Hepatocyte (in vitro differentiated cells): ENCODE measurements at regions not wholly inside any gene's neighbourhood (a gene's known extent, or its start where the extent isn't known, plus 50 kb on each side); places are given as distances from the start of the nearest gene placed in this dataset.
"Not testable (repeated sequence)": the region's sequence is repeated elsewhere in the genome, so short reads cannot be mapped to it uniquely, and the experiment has no call there.

Experiments used
- DNase-seq: peaks from one replicate; pipeline ENCODE4 v3.0.0-alpha.2; 2016; ENCODE audit warnings: low spot score
- H2AFZ ChIP-seq: fragments of 200-600 bp; sonication (generic); 2 replicates; pipeline ENCODE4 v1.6.0; 2016; ENCODE audit warnings: antibody characterized with exemption, mild to moderate bottlenecking
- H3K27ac ChIP-seq: fragments of 200-600 bp; sonication (generic); 2 replicates; pipeline ENCODE4 v1.5.1; 2016; ENCODE audit warnings: mild to moderate bottlenecking
- H3K27me3 ChIP-seq: fragments of 200-600 bp; sonication (generic); 2 replicates; pipeline ENCODE4 v1.6.1; 2016
- H3K36me3 ChIP-seq: fragments of 200-600 bp; sonication (generic); replicated peaks from 2 replicates; pipeline ENCODE4 v1.5.1; 2016; ENCODE audit warnings: low read depth; ENCODE audit not compliant: insufficient read depth
- H3K4me1 ChIP-seq: fragments of 200-600 bp; sonication (generic); 2 replicates; pipeline ENCODE4 v1.5.1; 2016; ENCODE audit warnings: mild to moderate bottlenecking, moderate library complexity; ENCODE audit not compliant: insufficient read depth
- H3K4me2 ChIP-seq: fragments of 200-600 bp; sonication (generic); 2 replicates; pipeline ENCODE4 v1.6.0; 2016
- H3K4me3 ChIP-seq: fragments of 200-600 bp; sonication (generic); 2 replicates; pipeline ENCODE4 v1.5.1; 2016; ENCODE audit warnings: mild to moderate bottlenecking
- H3K79me2 ChIP-seq: fragments of 200-600 bp; sonication (generic); 2 replicates; pipeline ENCODE4 v1.6.0; 2017; ENCODE audit warnings: mild to moderate bottlenecking
- H3K9me2 ChIP-seq: fragments of 200-600 bp; sonication (generic); replicated peaks from 2 replicates; pipeline ENCODE4 v1.6.0; 2017; ENCODE audit warnings: mild to moderate bottlenecking; ENCODE audit not compliant: insufficient read depth
- H3K9me3 ChIP-seq: fragments of 200-600 bp; sonication (generic); 2 replicates; pipeline ENCODE4 v1.5.1; 2016; ENCODE audit warnings: low read depth, mild to moderate bottlenecking
- H4K20me1 ChIP-seq: fragments of 200-600 bp; sonication (generic); 2 replicates; pipeline ENCODE4 v1.6.0; 2016; ENCODE audit warnings: mild to moderate bottlenecking; ENCODE audit not compliant: insufficient read depth, poor library complexity, severe bottlenecking
- EZH2 ChIP-seq: fragments of 200-600 bp; sonication (generic); IDR thresholded peaks from 2 replicates; pipeline ENCODE4 v1.6.1; 2016; ENCODE audit warnings: antibody characterized with exemption, mild to moderate bottlenecking, borderline replicate concordance
- EZH2phosphoT487 ChIP-seq: fragments of 200-600 bp; sonication (generic); IDR thresholded peaks from one replicate; pipeline ENCODE4 v1.6.1; 2018; ENCODE audit warnings: antibody characterized with exemption, mild to moderate bottlenecking, low read depth, moderate library complexity; ENCODE audit not compliant: unreplicated experiment, severe bottlenecking
- WGBS: methylation state at CpG from one replicate; pipeline ENCODE4 v1.1.6; 2016; ENCODE audit warnings: low lambda C conversion rate; ENCODE audit errors: missing lambda C conversion rate; 5-methylcytosine and 5-hydroxymethylcytosine counted together
- TF ChIP-seq, protein P1 (sequence below): fragments of 200-600 bp; sonication (generic); IDR thresholded peaks from 2 replicates; pipeline ENCODE4 v1.5.1; 2016; ENCODE audit warnings: antibody characterized with exemption, mild to moderate bottlenecking; ENCODE audit not compliant: poor library complexity

DNA sequence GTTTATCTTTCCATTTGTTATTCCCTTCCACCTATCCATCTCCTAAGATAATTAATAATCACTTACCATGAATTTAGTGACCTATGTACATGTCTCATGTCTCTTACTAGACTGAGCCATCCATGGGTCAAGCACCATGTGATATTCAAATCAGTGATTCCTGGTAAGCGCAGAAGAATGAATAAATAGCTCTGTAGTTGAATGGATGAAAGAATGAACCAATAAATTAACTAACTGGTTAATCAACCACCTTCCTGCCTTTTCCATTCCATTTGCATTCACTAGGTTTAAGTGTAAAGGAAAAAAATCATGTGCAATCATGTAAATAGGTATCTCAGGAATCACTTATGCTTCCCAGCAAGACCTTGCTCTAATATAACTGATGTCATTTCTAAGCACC lies 779.5 kb downstream of the NTRK3 start:
- no peaks in the 10 kb centered on the region for H3K9me2 ChIP-seq
- H3K4me2 ChIP-seq = no peak overlapping the region
- no peaks in the 10 kb centered on the region for H3K27me3 ChIP-seq
- H3K4me3 ChIP-seq = no peak overlapping the region
- no peaks in the 10 kb centered on the region for H3K9me3 ChIP-seq
- TF ChIP-seq EZH2phosphoT487 (no peak), EZH2 (no peak)
- TF ChIP-seq, protein P1, sequence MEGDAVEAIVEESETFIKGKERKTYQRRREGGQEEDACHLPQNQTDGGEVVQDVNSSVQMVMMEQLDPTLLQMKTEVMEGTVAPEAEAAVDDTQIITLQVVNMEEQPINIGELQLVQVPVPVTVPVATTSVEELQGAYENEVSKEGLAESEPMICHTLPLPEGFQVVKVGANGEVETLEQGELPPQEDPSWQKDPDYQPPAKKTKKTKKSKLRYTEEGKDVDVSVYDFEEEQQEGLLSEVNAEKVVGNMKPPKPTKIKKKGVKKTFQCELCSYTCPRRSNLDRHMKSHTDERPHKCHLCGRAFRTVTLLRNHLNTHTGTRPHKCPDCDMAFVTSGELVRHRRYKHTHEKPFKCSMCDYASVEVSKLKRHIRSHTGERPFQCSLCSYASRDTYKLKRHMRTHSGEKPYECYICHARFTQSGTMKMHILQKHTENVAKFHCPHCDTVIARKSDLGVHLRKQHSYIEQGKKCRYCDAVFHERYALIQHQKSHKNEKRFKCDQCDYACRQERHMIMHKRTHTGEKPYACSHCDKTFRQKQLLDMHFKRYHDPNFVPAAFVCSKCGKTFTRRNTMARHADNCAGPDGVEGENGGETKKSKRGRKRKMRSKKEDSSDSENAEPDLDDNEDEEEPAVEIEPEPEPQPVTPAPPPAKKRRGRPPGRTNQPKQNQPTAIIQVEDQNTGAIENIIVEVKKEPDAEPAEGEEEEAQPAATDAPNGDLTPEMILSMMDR = no peak
- H3K27ac ChIP-seq = no peak overlapping the region
- H3K79me2 ChIP-seq = no peaks in the 10 kb centered on the region
- no peak overlapping the region for H2AFZ ChIP-seq
- whole genome bisulfite sequencing = 94% methylated on average over 1 of the region's 1 CpG
- no peaks in the 10 kb centered on the region for H3K36me3 ChIP-seq
- no peak for DNase-seq
- H4K20me1 ChIP-seq = no peaks in the 10 kb centered on the region
- H3K4me1 ChIP-seq = no peaks in the 10 kb centered on the region

DNA sequence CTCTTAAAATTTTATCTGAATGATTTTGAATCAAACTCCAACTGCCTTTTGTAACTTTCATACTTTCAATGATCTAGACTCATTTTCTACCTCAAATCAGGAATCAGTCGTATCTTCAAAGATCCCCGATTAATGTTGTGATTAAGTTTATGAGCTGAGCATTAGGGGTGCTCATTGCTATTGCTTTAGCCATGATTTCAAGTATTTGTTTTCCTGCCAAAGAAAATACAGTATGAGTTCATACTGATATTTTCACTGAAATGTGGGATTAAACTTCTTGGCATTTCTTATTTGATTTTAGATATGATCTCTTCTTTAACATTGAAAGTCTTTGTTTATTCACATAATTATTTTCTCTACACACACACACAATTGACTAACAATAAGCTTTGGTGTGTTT lies 785.6 kb downstream of the NTRK3 start:
- Histone ChIP-seq H2AFZ (no peak overlapping the region), H3K9me2 (no peaks in the 10 kb centered on the region), H3K27ac (no peak overlapping the region), H4K20me1 (no peaks in the 10 kb centered on the region), H3K4me2 (no peak overlapping the region), H3K4me3 (no peak overlapping the region), H3K79me2 (no peaks in the 10 kb centered on the region), H3K27me3 (no peaks in the 10 kb centered on the region), H3K4me1 (no peaks in the 10 kb centered on the region), H3K9me3 (no peaks in the 10 kb centered on the region), H3K36me3 (no peaks in the 10 kb centered on the region)
- no peak for TF ChIP-seq EZH2phosphoT487
- TF ChIP-seq, protein P1 = no peak
- TF ChIP-seq EZH2 = no peak
- DNase-seq = no peak
- WGBS = 79% methylated on average over 2 of the region's 2 CpGs

DNA sequence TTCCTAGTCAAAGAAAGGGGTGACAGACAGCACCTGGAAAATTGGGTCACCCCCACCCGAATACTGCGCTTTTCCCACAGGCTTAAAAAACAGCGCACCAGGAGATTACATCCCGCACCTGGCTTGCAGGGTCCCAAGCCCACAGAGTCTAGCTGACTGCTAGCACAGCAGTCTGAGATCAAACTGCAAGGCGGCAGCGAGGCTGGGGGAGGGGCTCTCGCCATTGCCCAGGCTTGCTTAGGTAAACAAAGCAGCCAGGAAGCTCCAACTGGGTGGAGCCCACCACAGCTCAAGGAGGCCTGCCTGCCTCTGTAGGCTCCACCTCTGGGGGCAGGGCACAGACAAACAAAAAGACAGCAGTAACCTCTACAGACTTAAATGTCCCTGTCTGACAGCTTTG lies 792.6 kb downstream of the NTRK3 start:
- not testable (repeated sequence) for H3K27me3 ChIP-seq, H2AFZ ChIP-seq, H3K36me3 ChIP-seq, H3K79me2 ChIP-seq, H3K9me3 ChIP-seq, H3K4me3 ChIP-seq, H3K4me1 ChIP-seq, H3K9me2 ChIP-seq, H3K4me2 ChIP-seq, H3K27ac ChIP-seq, H4K20me1 ChIP-seq
- 55% methylated on average over 6 of the region's 7 CpGs for WGBS
- DNase-seq = peak; percentile 8

DNA sequence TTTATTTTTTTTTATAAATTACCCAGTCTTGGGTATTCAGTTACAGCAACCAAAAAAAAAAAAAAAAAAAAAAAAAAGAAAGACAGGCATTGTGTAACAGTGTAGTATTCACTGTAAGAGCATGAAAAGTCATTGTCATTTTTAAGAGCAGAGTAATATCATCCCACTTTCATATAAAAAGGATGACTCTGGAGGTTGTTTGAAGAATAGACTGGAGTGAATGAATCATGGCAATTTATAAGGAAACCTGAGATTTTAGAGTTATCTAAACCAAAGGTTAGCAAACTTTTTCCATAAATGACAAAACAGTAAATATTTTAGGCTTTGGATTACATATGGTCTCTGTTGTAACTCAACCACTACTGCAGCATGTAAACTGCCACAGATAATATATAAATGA lies 794.9 kb downstream of the NTRK3 start:
- DNase-seq = no peak
- H3K9me2 ChIP-seq = no peaks in the 10 kb centered on the region
- H3K36me3 ChIP-seq = no peaks in the 10 kb centered on the region
- no peak overlapping the region for H2AFZ ChIP-seq
- TF ChIP-seq, protein P1 = no peak
- TF ChIP-seq EZH2phosphoT487 (no peak), EZH2 (no peak)
- H3K4me1 ChIP-seq = peaks cover 3% of the 10 kb centered on the region
- H3K9me3 ChIP-seq = no peaks in the 10 kb centered on the region
- no peaks in the 10 kb centered on the region for H4K20me1 ChIP-seq
- no peak overlapping the region for H3K4me2 ChIP-seq
- no peak overlapping the region for H3K4me3 ChIP-seq
- H3K27me3 ChIP-seq = no peaks in the 10 kb centered on the region
- H3K79me2 ChIP-seq = no peaks in the 10 kb centered on the region
- H3K27ac ChIP-seq = peak overlapping the region; percentile 52
